ENCODE measurements at regions not wholly inside any gene's neighbourhood (a gene's known extent, or its start where the extent isn't known, plus 50 kb on each side); places are given as distances from the start of the nearest gene placed in this dataset.

DNA sequence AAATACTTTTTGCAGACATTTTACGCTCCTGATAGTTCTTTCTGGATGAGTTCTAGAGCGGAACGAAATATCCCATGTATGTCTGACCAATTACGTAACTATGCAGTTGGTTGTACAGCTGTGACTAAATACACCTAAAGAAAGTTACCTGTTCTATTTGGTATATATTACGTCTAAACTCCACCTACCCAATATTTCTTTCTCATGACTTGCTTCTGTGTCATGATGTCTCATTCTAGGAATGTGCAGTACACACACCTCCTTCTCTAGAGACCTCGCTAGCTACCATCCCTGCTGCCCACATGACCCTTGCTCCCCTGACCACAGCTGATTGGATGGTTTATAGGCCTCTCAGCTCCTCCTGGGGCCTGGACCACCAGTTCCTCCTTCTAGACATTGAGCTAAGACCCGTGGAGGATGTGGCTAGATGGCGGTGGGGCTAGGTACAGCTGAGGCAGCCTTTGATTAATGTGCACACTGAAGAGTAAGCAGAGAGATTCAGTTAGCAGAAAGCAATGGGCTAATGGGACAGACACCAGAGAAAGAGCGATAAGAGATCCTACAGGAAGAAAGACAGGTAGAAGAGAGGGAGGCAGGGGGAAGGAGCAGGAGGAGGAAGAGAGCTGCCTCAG is 422.1 kb downstream of the COG6 start:
- H3K4me1 ChIP-seq (ENCODE audit: control insufficient read depth, insufficient read depth, low read length), result peaks cover 12% of the 10 kb centered on the region
- no peak overlapping the region for H3K9ac ChIP-seq (ENCODE audit: low read length)
- H3K9me3 ChIP-seq (ENCODE audit: control insufficient read depth, insufficient read depth, low read depth, low read length), result peaks cover 3% of the 10 kb centered on the region
- H3K27ac ChIP-seq (ENCODE audit: low read depth, low read length), result no peak overlapping the region
- no peak overlapping the region for H3K4me3 ChIP-seq (ENCODE audit: low read depth, low read length)
- no peaks in the 10 kb centered on the region for H3K36me3 ChIP-seq (ENCODE audit: control insufficient read depth, insufficient read depth, low read length)
- H3K27me3 ChIP-seq (ENCODE audit: control insufficient read depth, insufficient read depth, low read length), result no peaks in the 10 kb centered on the region

DNA sequence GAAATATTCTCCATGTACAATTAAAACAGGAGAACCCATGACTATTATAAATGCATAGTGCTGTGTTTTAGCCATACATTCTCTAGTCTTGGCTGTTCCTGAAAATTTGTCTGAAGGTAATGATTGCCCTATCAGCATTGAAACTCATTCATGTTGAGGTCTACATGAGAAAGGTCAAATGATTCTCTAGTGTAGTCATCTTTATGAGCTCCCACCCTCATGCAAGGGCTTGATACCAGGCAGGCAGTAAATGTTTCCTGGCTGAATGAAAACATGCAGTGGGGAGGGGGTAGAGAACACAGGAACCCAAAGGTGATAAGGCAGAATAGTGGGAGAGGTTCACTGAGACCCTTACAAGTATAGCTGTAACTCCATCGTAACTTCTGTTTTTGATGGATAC is 424.3 kb downstream of the COG6 start:
- H3K9me3 ChIP-seq (ENCODE audit: control insufficient read depth, insufficient read depth, low read depth, low read length), result peaks cover 3% of the 10 kb centered on the region
- no peak overlapping the region for H3K4me3 ChIP-seq (ENCODE audit: low read depth, low read length)
- no peaks in the 10 kb centered on the region for H3K36me3 ChIP-seq (ENCODE audit: control insufficient read depth, insufficient read depth, low read length)
- H3K9ac ChIP-seq (ENCODE audit: low read length), result no peak overlapping the region
- H3K27me3 ChIP-seq (ENCODE audit: control insufficient read depth, insufficient read depth, low read length), result no peaks in the 10 kb centered on the region
- H3K4me1 ChIP-seq (ENCODE audit: control insufficient read depth, insufficient read depth, low read length), result 0 out of 2 replicates have a peak, but pooled peaks cover 5% of the 10 kb centered on the region
- H3K27ac ChIP-seq (ENCODE audit: low read depth, low read length), result no peak overlapping the region

DNA sequence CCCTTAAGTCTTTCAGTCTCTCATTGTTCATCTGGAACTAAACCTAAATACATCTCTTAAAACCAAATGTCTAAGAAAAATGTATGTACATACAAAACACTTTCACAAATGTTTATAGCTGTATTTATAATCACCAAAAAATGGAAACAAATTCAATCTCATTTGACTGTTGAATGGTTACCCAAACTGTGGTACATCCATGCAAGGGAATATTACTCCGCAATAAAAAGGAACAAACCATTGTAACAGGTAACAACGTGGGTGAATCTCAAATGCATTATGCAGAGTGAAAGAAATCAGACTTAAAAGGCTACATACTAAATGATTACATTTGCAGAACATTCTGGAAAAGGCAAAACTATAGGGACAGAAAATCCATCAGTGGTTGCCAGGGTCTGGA is 425.2 kb downstream of the COG6 start:
- H3K27me3 ChIP-seq (ENCODE audit: control insufficient read depth, insufficient read depth, low read length), result no peaks in the 10 kb centered on the region
- no peak overlapping the region for H3K9ac ChIP-seq (ENCODE audit: low read length)
- no peak overlapping the region for H3K27ac ChIP-seq (ENCODE audit: low read depth, low read length)
- no peaks in the 10 kb centered on the region; the same call in 1 of the 2 replicates for H3K4me1 ChIP-seq (ENCODE audit: control insufficient read depth, insufficient read depth, low read length)
- H3K36me3 ChIP-seq (ENCODE audit: control insufficient read depth, insufficient read depth, low read length), result no peaks in the 10 kb centered on the region
- H3K9me3 ChIP-seq (ENCODE audit: control insufficient read depth, insufficient read depth, low read depth, low read length), result peaks cover 3% of the 10 kb centered on the region
- H3K4me3 ChIP-seq (ENCODE audit: low read depth, low read length), result no peak overlapping the region

DNA sequence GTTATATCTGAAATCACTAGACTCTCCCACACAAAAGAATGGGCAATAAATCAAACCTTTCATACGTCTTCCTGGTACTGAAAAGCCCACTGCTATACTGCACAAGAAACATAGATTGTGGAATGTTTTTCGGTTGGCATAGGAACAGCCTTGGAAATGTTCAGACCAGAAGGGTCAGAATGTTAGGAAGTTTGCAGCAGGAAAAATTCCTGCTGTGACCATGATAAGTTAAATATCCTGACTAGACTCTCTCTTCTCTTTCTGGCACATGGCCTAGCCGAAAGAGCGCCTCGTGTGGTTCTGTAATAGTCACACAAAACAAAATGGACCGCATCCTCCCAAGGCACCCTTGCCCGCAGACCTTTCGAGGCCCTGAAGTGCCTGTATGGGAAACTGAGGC is 427.2 kb downstream of the COG6 start:
- H3K4me1 ChIP-seq (ENCODE audit: control insufficient read depth, insufficient read depth, low read length), result peaks cover 4% of the 10 kb centered on the region; the same call in 1 of the 2 replicates
- no peak overlapping the region for H3K4me3 ChIP-seq (ENCODE audit: low read depth, low read length)
- H3K27me3 ChIP-seq (ENCODE audit: control insufficient read depth, insufficient read depth, low read length), result no peaks in the 10 kb centered on the region
- no peak overlapping the region for H3K9ac ChIP-seq (ENCODE audit: low read length)
- peaks cover 3% of the 10 kb centered on the region for H3K9me3 ChIP-seq (ENCODE audit: control insufficient read depth, insufficient read depth, low read depth, low read length)
- no peaks in the 10 kb centered on the region for H3K36me3 ChIP-seq (ENCODE audit: control insufficient read depth, insufficient read depth, low read length)
- H3K27ac ChIP-seq (ENCODE audit: low read depth, low read length), result no peak overlapping the region

DNA sequence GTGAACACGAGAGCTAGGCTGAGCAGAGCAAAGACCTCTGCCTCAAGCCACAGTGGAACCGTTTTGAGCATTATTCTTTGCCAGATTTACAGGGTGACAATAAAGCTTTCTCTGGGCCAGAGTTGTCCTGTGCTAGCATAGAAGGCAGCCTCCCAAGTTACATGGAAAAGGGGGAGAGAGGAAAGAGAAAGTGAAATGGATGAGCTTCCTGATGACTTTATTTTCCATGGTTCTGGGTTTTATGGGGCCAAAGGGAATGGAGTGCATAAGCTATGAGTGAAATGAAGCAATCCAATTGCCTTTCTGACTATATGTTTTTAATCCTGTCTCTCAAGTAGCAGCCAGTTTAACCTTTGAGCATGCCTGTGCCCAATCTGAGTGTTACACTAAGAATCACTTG is 428.4 kb downstream of the COG6 start:
- no peaks in the 10 kb centered on the region for H3K27me3 ChIP-seq (ENCODE audit: control insufficient read depth, insufficient read depth, low read length)
- peaks cover 3% of the 10 kb centered on the region for H3K9me3 ChIP-seq (ENCODE audit: control insufficient read depth, insufficient read depth, low read depth, low read length)
- no peak overlapping the region for H3K4me3 ChIP-seq (ENCODE audit: low read depth, low read length)
- H3K27ac ChIP-seq (ENCODE audit: low read depth, low read length), result no peak overlapping the region
- H3K4me1 ChIP-seq (ENCODE audit: control insufficient read depth, insufficient read depth, low read length), result peaks cover 4% of the 10 kb centered on the region; the same call in 1 of the 2 replicates
- no peak overlapping the region for H3K9ac ChIP-seq (ENCODE audit: low read length)
- H3K36me3 ChIP-seq (ENCODE audit: control insufficient read depth, insufficient read depth, low read length), result no peaks in the 10 kb centered on the region

DNA sequence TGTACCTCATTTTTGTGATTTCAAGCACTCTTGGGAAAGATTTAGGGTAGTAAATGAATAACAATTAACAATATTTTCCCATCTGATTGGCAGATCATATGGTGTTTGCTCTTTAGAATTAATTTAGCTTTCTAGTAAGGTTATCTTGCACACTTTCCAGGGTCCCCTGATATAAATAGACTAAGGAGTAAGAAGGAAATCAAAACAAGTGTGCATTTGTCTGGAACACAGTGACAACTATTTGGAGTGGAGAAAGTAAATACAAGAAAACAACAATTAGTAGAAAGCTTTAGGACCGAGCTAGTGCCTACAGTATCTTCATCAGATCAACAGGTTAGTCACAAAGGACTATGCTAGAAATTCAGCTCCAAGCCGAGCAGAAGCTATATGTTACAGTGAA is 429.5 kb downstream of the COG6 start:
- Histone ChIP-seq H3K27ac (ENCODE audit: low read depth, low read length) (no peak overlapping the region), H3K4me3 (ENCODE audit: low read depth, low read length) (no peak overlapping the region), H3K9me3 (ENCODE audit: control insufficient read depth, insufficient read depth, low read depth, low read length) (peaks cover 3% of the 10 kb centered on the region), H3K36me3 (ENCODE audit: control insufficient read depth, insufficient read depth, low read length) (no peaks in the 10 kb centered on the region), H3K27me3 (ENCODE audit: control insufficient read depth, insufficient read depth, low read length) (no peaks in the 10 kb centered on the region), H3K4me1 (ENCODE audit: control insufficient read depth, insufficient read depth, low read length) (peaks cover 4% of the 10 kb centered on the region; the same call in 1 of the 2 replicates), H3K9ac (ENCODE audit: low read length) (no peak overlapping the region)

DNA sequence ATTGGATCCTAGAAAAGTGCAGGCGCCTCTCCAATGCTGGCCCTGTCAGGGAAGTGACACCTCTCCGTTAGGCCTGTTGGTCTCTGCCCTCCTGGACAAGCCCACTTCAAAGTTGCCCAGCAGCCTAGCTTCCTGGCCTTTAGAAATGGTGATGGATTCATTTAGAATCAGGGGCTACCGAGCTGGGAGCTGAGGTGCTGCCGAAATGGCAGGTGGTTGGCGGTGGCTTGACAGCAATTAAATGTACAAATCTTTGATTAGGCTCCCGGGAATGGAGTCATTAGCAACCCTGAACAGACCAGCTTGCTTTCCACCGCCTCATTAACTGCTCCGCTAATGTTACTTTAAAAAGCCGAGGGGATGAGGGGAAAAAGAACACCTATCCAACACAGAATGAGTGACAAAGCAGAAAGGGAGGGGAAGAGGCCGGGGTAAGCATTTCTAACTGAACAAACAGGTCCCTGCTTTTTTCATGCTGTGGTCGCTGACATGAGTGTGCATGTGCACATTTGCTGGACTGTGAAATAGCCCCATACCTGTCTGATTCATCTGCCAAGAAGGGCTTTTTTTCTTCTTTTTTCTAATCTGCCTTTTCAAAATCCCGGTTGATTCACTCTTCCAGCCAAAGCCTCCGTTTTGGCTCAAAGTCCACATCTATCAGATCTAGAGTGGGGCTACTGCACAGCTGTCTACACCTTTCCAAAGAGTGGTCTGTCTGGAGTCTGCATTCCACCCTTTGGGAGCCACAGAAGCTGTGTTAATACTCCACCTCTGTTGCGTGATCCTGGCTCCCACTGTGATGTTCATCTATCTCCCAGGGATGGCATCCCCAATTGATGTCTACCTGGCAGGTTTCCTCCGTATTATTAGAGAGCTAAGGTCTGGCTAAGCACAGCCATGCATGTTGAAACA is 431.9 kb downstream of the COG6 start:
- H3K36me3 ChIP-seq (ENCODE audit: control insufficient read depth, insufficient read depth, low read length), result no peaks in the 10 kb centered on the region
- H3K27ac ChIP-seq (ENCODE audit: low read depth, low read length), result no peak overlapping the region
- no peaks in the 10 kb centered on the region for H3K27me3 ChIP-seq (ENCODE audit: control insufficient read depth, insufficient read depth, low read length)
- peaks cover 4% of the 10 kb centered on the region; the same call in 1 of the 2 replicates for H3K4me1 ChIP-seq (ENCODE audit: control insufficient read depth, insufficient read depth, low read length)
- no peaks in the 10 kb centered on the region for H3K9me3 ChIP-seq (ENCODE audit: control insufficient read depth, insufficient read depth, low read depth, low read length)
- H3K4me3 ChIP-seq (ENCODE audit: low read depth, low read length), result no peak overlapping the region
- H3K9ac ChIP-seq (ENCODE audit: low read length), result no peak overlapping the region

DNA sequence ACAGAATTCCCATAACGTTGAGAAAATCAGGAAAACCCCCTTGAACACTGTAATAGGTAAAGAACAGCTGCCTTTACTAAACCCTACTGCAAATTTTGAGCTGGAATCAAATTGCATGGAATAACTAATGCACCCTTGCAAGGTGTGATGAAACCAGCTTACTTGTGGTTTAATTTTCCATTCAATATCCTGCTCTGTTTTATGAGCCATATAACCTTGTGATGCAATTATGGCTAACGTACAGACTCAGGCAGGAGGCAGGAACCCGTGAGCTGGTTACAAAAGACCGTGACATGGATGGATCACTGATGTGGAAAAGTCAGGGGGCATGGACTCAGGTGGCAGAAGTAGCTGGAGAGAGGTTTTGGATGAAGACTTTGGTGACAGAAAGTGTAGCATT is 438.6 kb downstream of the COG6 start:
- Histone ChIP-seq H3K27ac (ENCODE audit: low read depth, low read length) (no peak overlapping the region), H3K36me3 (ENCODE audit: control insufficient read depth, insufficient read depth, low read length) (no peaks in the 10 kb centered on the region), H3K9me3 (ENCODE audit: control insufficient read depth, insufficient read depth, low read depth, low read length) (peaks cover 1% of the 10 kb centered on the region; the same call in 1 of the 2 replicates), H3K9ac (ENCODE audit: low read length) (no peak overlapping the region), H3K4me3 (ENCODE audit: low read depth, low read length) (no peak overlapping the region), H3K27me3 (ENCODE audit: control insufficient read depth, insufficient read depth, low read length) (no peaks in the 10 kb centered on the region), H3K4me1 (ENCODE audit: control insufficient read depth, insufficient read depth, low read length) (no peaks in the 10 kb centered on the region; the same call in 1 of the 2 replicates)

DNA sequence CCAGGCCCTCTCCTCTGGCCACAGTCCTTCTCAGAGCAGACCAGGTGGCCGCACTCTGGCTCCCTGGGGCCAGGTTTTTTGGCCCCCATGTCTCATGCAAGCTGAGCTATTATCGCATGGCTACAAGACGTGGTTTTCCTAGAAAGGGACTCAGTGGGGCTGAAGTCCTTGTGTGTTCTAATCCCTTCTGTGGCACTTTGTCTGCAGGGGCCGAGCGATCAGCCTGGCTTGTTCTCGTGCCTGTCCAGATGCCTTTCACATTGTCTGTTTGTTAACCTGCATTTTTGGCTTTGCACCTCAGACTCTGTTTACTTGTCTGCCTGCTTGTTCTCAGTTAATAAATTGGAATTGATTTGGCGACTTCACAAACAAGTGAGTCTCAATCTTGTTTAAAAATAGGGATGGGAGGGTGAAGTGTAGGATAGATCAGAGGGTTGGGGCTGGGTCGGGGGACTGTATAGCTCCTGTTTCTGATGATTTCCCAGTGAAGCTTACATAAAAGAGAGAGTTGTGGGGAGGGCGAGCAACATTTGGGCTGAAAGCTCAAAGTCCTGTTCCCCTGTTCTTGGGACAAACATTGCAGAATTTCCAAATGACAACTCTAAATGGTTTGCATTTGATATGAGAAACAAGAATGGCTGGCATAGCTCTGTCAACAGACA is 440.4 kb downstream of the COG6 start:
- H3K4me3 ChIP-seq (ENCODE audit: low read depth, low read length), result no peak overlapping the region
- H3K27ac ChIP-seq (ENCODE audit: low read depth, low read length), result no peak overlapping the region
- H3K9me3 ChIP-seq (ENCODE audit: control insufficient read depth, insufficient read depth, low read depth, low read length), result peaks cover 9% of the 10 kb centered on the region
- H3K36me3 ChIP-seq (ENCODE audit: control insufficient read depth, insufficient read depth, low read length), result no peaks in the 10 kb centered on the region
- H3K4me1 ChIP-seq (ENCODE audit: control insufficient read depth, insufficient read depth, low read length), result no peaks in the 10 kb centered on the region; the same call in 1 of the 2 replicates
- no peaks in the 10 kb centered on the region for H3K27me3 ChIP-seq (ENCODE audit: control insufficient read depth, insufficient read depth, low read length)
- no peak overlapping the region for H3K9ac ChIP-seq (ENCODE audit: low read length)

DNA sequence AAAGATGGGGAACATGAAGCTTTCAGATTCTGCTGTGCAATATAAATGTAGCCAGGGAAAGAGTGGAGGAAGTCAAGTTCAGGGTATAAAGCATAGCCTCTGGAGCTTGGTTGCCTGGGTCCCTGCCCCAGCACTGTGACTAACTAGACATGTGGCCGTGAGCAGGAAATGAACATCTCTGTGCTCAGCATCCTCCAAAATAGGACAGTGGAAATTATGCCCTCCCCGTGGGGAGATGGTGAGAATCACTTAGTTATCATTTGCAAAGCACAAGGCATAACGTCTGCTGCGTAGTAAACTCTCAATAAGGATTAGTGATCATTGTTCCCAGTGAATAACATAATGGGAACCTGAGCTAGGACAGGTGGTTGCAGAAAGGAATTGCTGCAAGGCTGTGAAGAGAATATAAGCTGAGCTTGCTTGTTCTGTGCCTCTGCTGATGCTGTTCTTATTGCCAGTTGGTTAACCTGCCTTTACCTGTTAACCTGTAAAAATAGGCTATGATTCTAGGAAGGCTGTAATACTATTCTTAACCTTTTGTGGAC is 441.0 kb downstream of the COG6 start:
- Histone ChIP-seq H3K27me3 (ENCODE audit: control insufficient read depth, insufficient read depth, low read length) (no peaks in the 10 kb centered on the region), H3K4me3 (ENCODE audit: low read depth, low read length) (no peak overlapping the region), H3K9me3 (ENCODE audit: control insufficient read depth, insufficient read depth, low read depth, low read length) (peaks cover 9% of the 10 kb centered on the region), H3K36me3 (ENCODE audit: control insufficient read depth, insufficient read depth, low read length) (no peaks in the 10 kb centered on the region), H3K9ac (ENCODE audit: low read length) (no peak overlapping the region), H3K27ac (ENCODE audit: low read depth, low read length) (no peak overlapping the region), H3K4me1 (ENCODE audit: control insufficient read depth, insufficient read depth, low read length) (no peaks in the 10 kb centered on the region; the same call in 1 of the 2 replicates)

All from HUES6 (cell line).